GM12892 (cell line): ENCODE measurements at regions not wholly inside any gene's neighbourhood (a gene's known extent, or its start where the extent isn't known, plus 50 kb on each side); places are given as distances from the start of the nearest gene placed in this dataset.
"Not testable (repeated sequence)": the region's sequence is repeated elsewhere in the genome, so short reads cannot be mapped to it uniquely, and the experiment has no call there.

Source experiments
- DNase-seq: peaks from one replicate; pipeline ENCODE4 v3.0.0; 2011; ENCODE audit not compliant: insufficient read length
- FAIRE-seq: peaks from 2 replicates; lab custom pipeline; 2011; peaks lifted over from hg19 to GRCh38; lab: Jason Lieb, UNC
- POLR2A ChIP-seq: IDR thresholded peaks from 2 replicates; pipeline ENCODE4 v1.6.1; 2011; ENCODE audit warnings: low read depth, low read length, control low read depth
- POLR2AphosphoS5 ChIP-seq: IDR thresholded peaks from 2 replicates; pipeline ENCODE4 v1.6.1; 2011; ENCODE audit warnings: low read depth, low read length, control low read depth
- TAF1 ChIP-seq: IDR thresholded peaks from 2 replicates; pipeline ENCODE4 v1.6.1; 2011; ENCODE audit warnings: low read depth, mild to moderate bottlenecking, control low read depth, low read length, borderline replicate concordance

DNA sequence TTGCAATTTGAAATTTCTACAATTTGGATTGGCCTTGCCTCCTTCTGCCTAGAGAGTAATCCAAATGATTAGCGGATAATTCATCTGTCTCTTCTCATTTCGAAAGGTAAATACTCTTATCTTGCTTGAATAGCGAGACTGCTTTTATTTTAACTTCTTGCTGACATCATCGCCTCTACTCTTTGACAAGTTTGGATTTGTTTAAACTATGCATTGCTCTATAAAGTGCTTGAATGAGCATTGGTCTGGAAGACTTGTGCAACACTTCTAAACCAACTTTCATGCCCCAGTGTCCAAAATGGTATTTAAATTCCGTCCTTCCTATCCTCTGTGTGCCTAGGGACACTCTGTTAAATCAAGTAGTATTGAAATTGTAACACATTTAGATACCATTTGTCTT lies 384.1 kb upstream of the SLC35B3 start:
- no peak for DNase-seq
- no peak for FAIRE-seq

DNA sequence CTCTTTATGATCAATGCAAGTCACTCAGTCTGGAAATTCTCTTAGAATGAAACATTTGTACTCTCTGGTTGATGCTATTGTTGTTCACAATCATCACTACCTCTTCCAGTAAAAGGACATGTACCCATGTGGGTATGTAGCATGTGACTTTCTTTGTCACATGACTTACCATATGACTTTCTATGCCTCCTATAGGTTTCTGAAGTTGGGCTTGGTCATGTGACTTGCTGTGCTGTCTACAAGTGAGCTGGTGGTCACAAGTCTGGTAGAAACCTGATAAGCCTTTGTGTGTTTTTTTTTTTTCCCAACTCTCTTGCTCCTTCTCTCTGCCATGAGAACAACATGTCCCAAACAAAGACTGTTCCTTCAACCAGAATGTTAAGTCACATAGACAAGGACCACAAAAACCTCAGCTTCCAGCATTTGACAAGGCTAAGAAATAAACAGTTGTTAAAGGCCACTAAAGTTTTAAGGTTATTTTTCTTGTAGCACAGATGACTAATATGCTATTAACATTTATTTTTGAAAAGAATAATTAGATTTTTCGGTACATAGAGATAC lies 379.2 kb upstream of the SLC35B3 start:
- no peak for DNase-seq
- no peak for TF ChIP-seq POLR2AphosphoS5
- no peak for TF ChIP-seq TAF1
- TF ChIP-seq POLR2A: no peak
- no peak for FAIRE-seq

More for the DNA sequence above, 384.1 kb upstream of the SLC35B3 start:
- TF ChIP-seq POLR2AphosphoS5: no peak
- TF ChIP-seq POLR2A: no peak
- TF ChIP-seq TAF1: no peak

DNA sequence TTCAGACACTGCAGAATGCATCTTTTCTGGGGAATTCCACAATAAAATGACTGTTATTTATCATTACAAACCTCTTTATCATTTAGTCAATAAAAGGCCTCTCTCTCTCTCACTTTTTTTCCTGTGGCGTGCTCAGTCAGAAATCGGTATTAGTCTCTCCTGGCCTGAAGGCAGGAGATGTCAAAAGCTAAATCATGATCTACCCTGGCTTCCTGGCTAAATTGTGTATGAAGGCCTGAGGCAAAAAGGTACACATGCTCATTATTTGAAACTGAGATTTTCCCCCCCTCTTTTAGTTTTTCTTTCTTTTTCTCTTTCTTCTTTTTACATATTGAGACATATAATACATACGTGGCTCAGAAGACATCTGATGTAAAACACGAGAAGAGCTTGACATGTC lies 375.0 kb upstream of the SLC35B3 start:
- no peak for FAIRE-seq
- DNase-seq: no peak
- TF ChIP-seq POLR2A (no peak), TAF1 (no peak), POLR2AphosphoS5 (no peak)

DNA sequence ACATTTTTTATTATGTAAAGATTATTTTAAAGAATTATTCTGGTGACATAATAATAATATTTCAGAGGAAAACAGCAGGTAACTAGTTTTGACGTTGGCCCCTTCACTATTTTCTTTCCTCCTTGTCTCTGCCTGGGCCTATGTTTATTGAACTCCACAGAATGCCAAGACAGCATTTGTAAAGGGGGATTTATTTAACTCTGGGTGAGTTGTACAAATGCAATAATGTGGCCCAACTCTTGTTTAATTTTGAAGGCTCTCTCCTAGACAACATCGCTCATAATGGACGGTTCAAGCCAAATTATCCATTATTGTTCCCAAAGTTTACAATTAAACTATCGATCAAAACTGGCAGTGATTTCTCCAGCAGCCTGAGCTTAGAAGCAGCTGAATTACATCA lies 374.3 kb upstream of the SLC35B3 start:
- TF ChIP-seq TAF1 (no peak), POLR2A (no peak), POLR2AphosphoS5 (no peak)
- DNase-seq (no peak), FAIRE-seq (no peak)

DNA sequence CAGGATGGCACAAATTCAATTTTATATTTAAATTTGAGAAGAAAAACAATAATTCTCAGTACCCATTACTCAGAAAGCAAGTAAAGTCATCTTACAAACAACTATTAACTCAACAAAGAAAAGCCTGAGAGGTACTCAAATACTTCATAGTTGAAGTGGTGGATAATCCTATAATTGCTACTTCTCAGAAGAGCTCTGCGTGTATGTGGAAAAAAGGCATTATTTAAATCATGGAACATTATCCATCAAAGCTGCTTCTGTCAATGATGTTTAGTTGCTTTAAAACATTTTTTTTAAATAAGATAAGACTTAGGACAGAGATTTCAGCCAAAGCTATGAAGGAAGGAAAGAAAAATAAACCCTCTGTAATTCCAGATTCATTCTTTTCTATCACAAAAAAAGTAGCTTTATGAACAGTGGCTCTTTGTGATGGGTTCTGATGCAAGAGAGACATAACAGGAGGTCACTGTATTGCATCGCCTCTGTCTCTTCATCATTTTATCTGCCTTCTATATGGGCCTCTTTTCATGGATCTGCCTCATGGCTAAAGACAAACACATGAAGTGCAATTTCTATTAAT lies 367.9 kb upstream of the SLC35B3 start:
- no peak for TF ChIP-seq POLR2AphosphoS5
- no peak for TF ChIP-seq POLR2A
- TF ChIP-seq TAF1: no peak
- DNase-seq: no peak
- no peak for FAIRE-seq

DNA sequence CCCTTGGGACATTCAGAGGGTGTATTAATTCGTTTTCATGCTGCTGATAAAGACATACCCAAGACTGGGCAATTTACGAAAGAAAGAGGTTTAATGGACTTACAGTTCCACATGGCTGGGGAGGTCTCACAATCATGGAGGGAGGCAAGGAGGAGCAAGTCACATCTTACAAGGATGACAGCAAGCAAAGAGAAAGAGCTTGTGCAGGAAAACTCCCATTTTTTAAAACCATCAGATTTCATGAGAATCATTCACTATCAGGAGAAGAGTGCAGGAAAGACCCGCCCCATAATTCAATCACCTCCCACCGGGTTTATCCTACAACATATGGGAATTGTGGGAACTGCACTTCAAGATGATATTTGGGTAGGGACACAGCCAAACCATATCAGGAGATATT lies 367.1 kb upstream of the SLC35B3 start:
- DNase-seq, FAIRE-seq: not testable (repeated sequence)

DNA sequence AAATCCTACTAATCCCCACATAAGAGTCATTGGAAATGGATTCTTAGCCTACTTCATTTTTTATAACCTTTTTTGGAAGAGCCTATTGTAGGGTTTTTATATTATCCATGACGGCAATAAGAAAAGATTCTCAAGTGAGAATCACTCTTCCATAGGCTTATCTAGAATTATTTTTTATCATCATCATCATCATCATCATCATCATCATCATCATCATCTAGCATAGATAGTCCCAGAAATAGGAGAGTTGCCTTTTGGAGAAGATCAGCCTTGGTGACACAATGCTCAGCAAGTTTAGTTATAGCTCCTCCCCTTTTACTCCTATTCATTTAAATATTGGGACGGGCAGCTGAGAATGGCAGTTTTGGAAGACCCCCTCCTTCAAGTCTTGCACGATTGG lies 359.1 kb upstream of the SLC35B3 start:
- TF ChIP-seq POLR2AphosphoS5 (no peak), POLR2A (no peak), TAF1 (no peak)
- no peak for FAIRE-seq
- DNase-seq: no peak

DNA sequence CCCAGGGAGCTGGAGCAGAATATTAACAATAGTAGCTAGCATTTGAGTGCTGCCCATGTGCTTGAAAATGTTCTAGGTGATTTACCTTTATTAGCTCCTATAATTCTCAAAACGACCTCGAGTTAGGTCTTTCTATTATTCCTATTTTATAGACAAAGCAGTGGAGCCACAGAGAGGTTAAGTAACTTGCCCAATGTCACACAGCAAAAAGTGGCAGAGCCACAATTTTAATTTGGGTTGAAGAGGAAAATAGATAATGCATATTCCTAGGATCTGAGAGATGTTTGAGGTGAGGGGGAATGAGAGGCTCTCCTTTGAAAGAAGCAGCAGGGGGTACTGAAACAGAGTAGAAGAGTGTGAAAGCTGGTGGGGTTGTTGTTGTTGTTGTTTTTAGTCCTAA lies 354.5 kb upstream of the SLC35B3 start:
- FAIRE-seq: no peak

DNA sequence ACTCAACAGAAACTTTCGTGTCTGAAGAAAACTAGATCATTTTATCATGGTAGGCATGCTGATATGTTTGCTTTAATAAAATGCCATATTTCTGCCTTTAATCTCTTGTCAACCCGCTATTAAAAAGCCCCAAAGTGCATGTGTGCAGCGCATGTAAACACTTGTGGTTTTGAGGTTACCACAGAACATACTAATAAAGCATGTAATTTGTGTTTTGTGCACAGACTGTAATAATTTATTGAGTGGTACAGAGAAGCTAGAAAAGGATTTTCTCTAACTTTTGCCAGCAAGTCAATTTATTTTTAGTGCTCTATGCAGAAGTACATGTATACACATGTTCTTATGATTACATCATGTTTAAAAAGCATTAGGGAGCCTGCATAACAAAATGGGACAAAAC lies 349.9 kb upstream of the SLC35B3 start:
- TF ChIP-seq POLR2A (no peak), POLR2AphosphoS5 (no peak), TAF1 (no peak)
- no peak for DNase-seq
- no peak for FAIRE-seq

More for the DNA sequence above, 354.5 kb upstream of the SLC35B3 start:
- no peak for DNase-seq
- TF ChIP-seq POLR2A (no peak), POLR2AphosphoS5 (no peak), TAF1 (no peak)

DNA sequence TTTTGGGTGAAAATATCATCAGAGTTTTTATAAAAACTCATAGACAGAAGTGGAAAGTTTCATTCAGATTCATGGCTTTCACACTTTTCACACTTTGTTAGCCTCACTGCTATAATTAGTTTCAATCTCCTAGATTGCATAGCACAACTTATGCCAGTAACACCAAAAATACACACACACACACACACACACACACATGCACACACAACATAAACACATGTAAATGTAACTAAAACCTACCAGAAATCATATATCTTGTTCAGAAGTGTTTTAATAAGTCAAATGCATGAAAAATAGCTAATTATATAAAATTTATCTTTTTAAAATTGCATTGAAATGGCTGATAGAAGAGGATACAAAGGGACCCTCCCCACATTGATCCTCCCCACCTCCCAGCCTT lies 347.8 kb upstream of the SLC35B3 start:
- TF ChIP-seq TAF1 (no peak), POLR2A (no peak), POLR2AphosphoS5 (no peak)
- FAIRE-seq (no peak), DNase-seq (no peak)

DNA sequence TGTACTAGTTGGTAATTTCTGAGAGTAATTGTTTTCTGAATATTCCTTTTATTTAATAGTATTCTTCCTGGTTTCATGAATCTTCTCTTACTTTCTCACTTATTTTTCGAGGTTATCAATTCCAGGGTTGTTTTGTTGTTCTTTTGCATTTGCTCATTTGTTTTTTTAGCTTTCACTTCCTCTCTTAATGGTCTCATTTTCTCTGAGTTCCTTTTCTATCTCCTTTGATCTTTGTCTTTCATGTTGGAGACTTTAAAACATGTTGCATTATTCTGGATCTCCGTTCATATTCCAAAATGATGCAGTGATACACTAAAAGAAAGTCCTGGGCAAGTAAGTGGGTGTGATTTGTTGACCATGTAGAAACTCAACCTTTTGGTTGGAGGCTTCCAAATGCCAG lies 345.3 kb upstream of the SLC35B3 start:
- no peak for FAIRE-seq
- no peak for DNase-seq
- TF ChIP-seq POLR2A (no peak), TAF1 (no peak), POLR2AphosphoS5 (no peak)

DNA sequence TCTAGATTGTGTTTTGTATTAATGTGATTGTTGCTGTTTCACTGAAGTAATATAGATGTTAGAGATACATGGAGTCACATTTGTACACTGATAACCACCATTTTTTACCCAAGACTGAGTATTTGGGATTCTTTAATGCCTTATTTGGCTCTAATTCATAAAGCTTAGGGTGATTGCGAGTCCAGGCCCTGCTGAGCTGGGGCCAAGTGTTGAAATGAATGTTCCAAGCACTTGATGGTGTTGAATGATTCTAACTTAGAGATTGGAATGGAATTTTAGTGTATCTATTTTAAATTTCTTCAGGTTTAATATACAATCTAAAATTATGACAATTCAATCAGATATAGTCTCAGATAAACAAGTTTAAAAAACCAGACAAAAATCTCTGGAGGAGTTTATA lies 329.4 kb upstream of the SLC35B3 start:
- no peak for FAIRE-seq
- no peak for TF ChIP-seq POLR2A
- no peak for TF ChIP-seq POLR2AphosphoS5
- TF ChIP-seq TAF1: no peak
- no peak for DNase-seq

DNA sequence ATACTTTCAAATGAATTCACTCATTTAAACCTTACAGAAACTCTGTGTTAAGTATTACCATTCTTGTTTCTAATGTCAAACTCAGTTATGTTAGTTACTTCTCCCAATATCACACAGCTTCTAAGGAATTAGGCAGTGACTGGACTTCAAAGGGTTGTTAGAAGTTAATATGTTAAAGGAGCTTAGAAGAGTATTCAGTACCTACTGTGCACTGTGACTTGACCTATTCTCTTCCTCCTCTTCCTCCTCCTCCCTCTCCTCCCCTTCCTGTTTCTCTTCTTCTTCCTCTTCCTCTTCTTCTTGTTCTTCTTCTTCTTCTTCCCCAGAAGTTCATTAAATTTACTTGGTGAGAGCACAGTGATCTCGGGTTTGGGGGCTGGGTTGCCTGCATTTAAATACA lies 325.6 kb upstream of the SLC35B3 start:
- TF ChIP-seq POLR2AphosphoS5 (no peak), POLR2A (no peak), TAF1 (no peak)
- FAIRE-seq (no peak), DNase-seq (no peak)
